Astrocyte (in vitro differentiated cells and primary cell): ENCODE measurements at regions not wholly inside any gene's neighbourhood (a gene's known extent, or its start where the extent isn't known, plus 50 kb on each side); places are given as distances from the start of the nearest gene placed in this dataset.

Experiments used
- DNase-seq: peaks from one replicate; pipeline ENCODE4 v3.0.0-alpha.2; 2010; ENCODE audit warnings: low read depth
- FAIRE-seq: peaks from 2 replicates; lab custom pipeline; 2011; peaks lifted over from hg19 to GRCh38; lab: Jason Lieb, UNC
- H2AFZ ChIP-seq: 2 replicates; pipeline ENCODE4 v1.6.0; 2012; ENCODE audit warnings: low read depth, low read length, inconsistent platforms
- H3K27ac ChIP-seq: 2 replicates; pipeline ENCODE4 v1.5.1; 2011; ENCODE audit warnings: low read depth, low read length, inconsistent platforms
- H3K27me3 ChIP-seq: 2 replicates; pipeline ENCODE4 v1.6.0; 2011; ENCODE audit warnings: low read length, inconsistent platforms; ENCODE audit not compliant: insufficient read depth
- H3K36me3 ChIP-seq: 2 replicates; pipeline ENCODE4 v1.5.1; 2011; ENCODE audit warnings: low read length, inconsistent platforms; ENCODE audit not compliant: insufficient read depth
- H3K4me1 ChIP-seq: 2 replicates; pipeline ENCODE4 v1.5.1; 2011; ENCODE audit warnings: low read length, inconsistent platforms; ENCODE audit not compliant: insufficient read depth
- H3K4me2 ChIP-seq: 2 replicates; pipeline ENCODE4 v1.6.0; 2012; ENCODE audit warnings: low read length, inconsistent platforms
- H3K4me3 ChIP-seq: 2 replicates; pipeline ENCODE4 v1.5.1; 2011; ENCODE audit warnings: low read depth, mild to moderate bottlenecking, low read length, inconsistent platforms; ENCODE audit not compliant: insufficient read depth
- H3K79me2 ChIP-seq: 2 replicates; pipeline ENCODE4 v1.6.0; 2012; ENCODE audit warnings: mild to moderate bottlenecking, low read length, inconsistent platforms; ENCODE audit not compliant: insufficient read depth
- H3K9ac ChIP-seq: 2 replicates; pipeline ENCODE4 v1.6.0; 2012; ENCODE audit warnings: mild to moderate bottlenecking, low read length, inconsistent platforms
- H3K9me3 ChIP-seq: 2 replicates; pipeline ENCODE4 v1.5.1; 2012; ENCODE audit warnings: low read depth, mild to moderate bottlenecking, low read length, inconsistent platforms; ENCODE audit not compliant: insufficient read depth
- H4K20me1 ChIP-seq: 2 replicates; pipeline ENCODE4 v1.6.0; 2012; ENCODE audit warnings: low read length, inconsistent platforms; ENCODE audit not compliant: insufficient read depth
- H3K27ac Mint-ChIP-seq: one replicate; pipeline ENCODE4 v1.8.0; 2021; ENCODE audit warnings: mild to moderate bottlenecking, mixed read lengths; ENCODE audit not compliant: unreplicated experiment
- H3K27me3 Mint-ChIP-seq: one replicate; pipeline ENCODE4 v1.8.0; 2021; ENCODE audit warnings: low read depth, mixed read lengths; ENCODE audit not compliant: unreplicated experiment
- H3K36me3 Mint-ChIP-seq: one replicate; pipeline ENCODE4 v1.8.0; 2021; ENCODE audit warnings: low read depth, mixed read lengths; ENCODE audit not compliant: unreplicated experiment
- H3K4me1 Mint-ChIP-seq: one replicate; pipeline ENCODE4 v1.8.0; 2021; ENCODE audit warnings: low read depth, mixed read lengths; ENCODE audit not compliant: unreplicated experiment
- H3K4me3 Mint-ChIP-seq: one replicate; pipeline ENCODE4 v1.8.0; 2021; ENCODE audit warnings: mild to moderate bottlenecking, moderate library complexity, mixed read lengths; ENCODE audit not compliant: unreplicated experiment
- H3K9me3 Mint-ChIP-seq: one replicate; pipeline ENCODE4 v1.8.0; 2021; ENCODE audit warnings: mild to moderate bottlenecking, mixed read lengths; ENCODE audit not compliant: unreplicated experiment
- EZH2 ChIP-seq: IDR thresholded peaks from 2 replicates; pipeline ENCODE4 v1.6.1; 2012; ENCODE audit warnings: mild to moderate bottlenecking, low read length, inconsistent platforms; ENCODE audit not compliant: insufficient read depth
- TF ChIP-seq, protein P1 (sequence below): IDR thresholded peaks from 2 replicates; pipeline ENCODE4 v1.5.1; 2011; ENCODE audit warnings: low read depth, mild to moderate bottlenecking, inconsistent platforms, low read length, moderate library complexity; ENCODE audit not compliant: insufficient read depth

DNA sequence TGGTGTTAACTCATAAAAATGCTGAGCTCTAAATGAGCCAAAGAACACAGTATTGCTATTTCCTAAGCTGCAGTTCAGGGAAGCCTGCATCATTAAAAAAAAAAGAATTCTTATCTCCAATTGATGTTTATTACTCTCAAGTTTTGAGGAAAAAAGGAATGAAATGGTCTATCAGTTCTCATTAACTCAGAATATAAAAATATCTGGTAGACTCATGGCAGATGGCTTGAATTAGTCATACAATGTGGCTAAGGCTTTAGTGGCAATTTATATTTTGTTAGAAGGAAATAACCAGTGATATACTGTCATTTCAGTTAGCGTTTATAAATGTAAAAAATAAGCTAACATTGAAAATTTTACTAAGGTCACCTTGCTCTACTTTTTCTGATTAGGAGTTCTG is 1403.4 kb upstream of the C9orf72 start:
- no peak overlapping the region for H3K4me3 ChIP-seq
- FAIRE-seq (no peak), DNase-seq (no peak)
- no peaks in the 10 kb centered on the region for H3K27me3 ChIP-seq
- no peaks in the 10 kb centered on the region for H3K79me2 ChIP-seq
- H4K20me1 ChIP-seq = no peaks in the 10 kb centered on the region
- no peaks in the 10 kb centered on the region for H3K9me3 ChIP-seq
- H3K4me3 Mint-ChIP-seq = no peak overlapping the region
- no peak overlapping the region for H2AFZ ChIP-seq
- TF ChIP-seq EZH2 = no peak
- TF ChIP-seq, protein P1, sequence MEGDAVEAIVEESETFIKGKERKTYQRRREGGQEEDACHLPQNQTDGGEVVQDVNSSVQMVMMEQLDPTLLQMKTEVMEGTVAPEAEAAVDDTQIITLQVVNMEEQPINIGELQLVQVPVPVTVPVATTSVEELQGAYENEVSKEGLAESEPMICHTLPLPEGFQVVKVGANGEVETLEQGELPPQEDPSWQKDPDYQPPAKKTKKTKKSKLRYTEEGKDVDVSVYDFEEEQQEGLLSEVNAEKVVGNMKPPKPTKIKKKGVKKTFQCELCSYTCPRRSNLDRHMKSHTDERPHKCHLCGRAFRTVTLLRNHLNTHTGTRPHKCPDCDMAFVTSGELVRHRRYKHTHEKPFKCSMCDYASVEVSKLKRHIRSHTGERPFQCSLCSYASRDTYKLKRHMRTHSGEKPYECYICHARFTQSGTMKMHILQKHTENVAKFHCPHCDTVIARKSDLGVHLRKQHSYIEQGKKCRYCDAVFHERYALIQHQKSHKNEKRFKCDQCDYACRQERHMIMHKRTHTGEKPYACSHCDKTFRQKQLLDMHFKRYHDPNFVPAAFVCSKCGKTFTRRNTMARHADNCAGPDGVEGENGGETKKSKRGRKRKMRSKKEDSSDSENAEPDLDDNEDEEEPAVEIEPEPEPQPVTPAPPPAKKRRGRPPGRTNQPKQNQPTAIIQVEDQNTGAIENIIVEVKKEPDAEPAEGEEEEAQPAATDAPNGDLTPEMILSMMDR = no peak
- no peaks in the 10 kb centered on the region for H3K27me3 Mint-ChIP-seq
- no peak overlapping the region for H3K4me2 ChIP-seq
- H3K27ac ChIP-seq = no peak overlapping the region
- H3K27ac Mint-ChIP-seq = no peak overlapping the region
- no peaks in the 10 kb centered on the region for H3K4me1 ChIP-seq
- H3K36me3 Mint-ChIP-seq = no peaks in the 10 kb centered on the region
- peaks cover 5% of the 10 kb centered on the region for H3K9me3 Mint-ChIP-seq
- no peak overlapping the region for H3K9ac ChIP-seq
- H3K4me1 Mint-ChIP-seq = no peaks in the 10 kb centered on the region
- no peaks in the 10 kb centered on the region for H3K36me3 ChIP-seq

DNA sequence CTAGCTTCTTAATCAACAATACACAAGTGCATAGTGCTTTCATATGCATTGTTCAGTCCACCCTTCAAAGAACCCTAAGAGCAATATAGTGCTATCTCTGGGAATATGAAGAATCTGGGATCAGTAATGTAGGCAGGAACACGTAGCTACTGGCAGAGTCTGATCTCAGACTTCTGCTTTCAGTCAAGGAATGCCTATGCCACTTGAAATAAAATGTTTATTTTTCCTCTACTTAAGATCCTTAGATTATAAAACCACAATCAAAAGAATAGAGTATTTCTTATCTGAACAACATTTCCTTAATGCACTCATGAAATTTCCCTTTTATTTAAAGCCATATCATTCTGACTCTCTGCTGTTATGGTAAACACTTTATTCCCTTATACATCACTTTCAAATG is 1407.8 kb upstream of the C9orf72 start:
- Histone ChIP-seq H3K4me2 (no peak overlapping the region), H4K20me1 (no peaks in the 10 kb centered on the region), H3K27me3 (no peaks in the 10 kb centered on the region), H3K36me3 (no peaks in the 10 kb centered on the region), H3K9me3 (no peaks in the 10 kb centered on the region), H3K27ac (no peak overlapping the region), H3K4me1 (no peaks in the 10 kb centered on the region), H3K4me3 (no peak overlapping the region), H3K9ac (no peak overlapping the region), H3K79me2 (no peaks in the 10 kb centered on the region), H2AFZ (no peak overlapping the region)
- no peaks in the 10 kb centered on the region for H3K4me1 Mint-ChIP-seq
- no peak overlapping the region for H3K27ac Mint-ChIP-seq
- TF ChIP-seq, protein P1 = no peak
- no peak for TF ChIP-seq EZH2
- FAIRE-seq (no peak), DNase-seq (no peak)
- H3K36me3 Mint-ChIP-seq = no peaks in the 10 kb centered on the region
- no peak overlapping the region for H3K4me3 Mint-ChIP-seq
- H3K9me3 Mint-ChIP-seq = peaks cover 2% of the 10 kb centered on the region
- H3K27me3 Mint-ChIP-seq = no peaks in the 10 kb centered on the region

DNA sequence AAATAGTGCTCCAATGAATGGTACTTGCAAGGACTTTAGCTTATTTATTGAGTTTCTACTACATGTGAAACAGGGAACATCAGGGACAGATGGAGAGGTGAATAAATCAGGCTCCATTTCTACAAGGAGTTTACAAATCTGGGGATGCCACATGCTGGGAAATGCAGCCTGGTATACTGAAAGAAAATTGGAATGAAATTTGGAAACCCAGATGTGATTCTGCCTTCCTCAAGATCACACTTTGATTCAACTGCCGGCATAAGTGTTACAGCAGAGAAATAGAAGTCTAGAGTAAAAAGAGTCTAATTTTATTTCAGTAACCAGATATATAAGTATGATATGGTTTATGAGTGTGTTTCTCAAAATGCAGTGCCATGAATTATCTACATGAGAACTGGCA is 1408.4 kb upstream of the C9orf72 start:
- no peak for FAIRE-seq

More for the DNA sequence above, 1408.4 kb upstream of the C9orf72 start:
- Mint-ChIP-seq H3K27me3 (no peaks in the 10 kb centered on the region), H3K9me3 (peaks cover 2% of the 10 kb centered on the region), H3K4me1 (no peaks in the 10 kb centered on the region), H3K27ac (no peak overlapping the region), H3K36me3 (no peaks in the 10 kb centered on the region), H3K4me3 (no peak overlapping the region)
- H3K9ac ChIP-seq = no peak overlapping the region
- no peaks in the 10 kb centered on the region for H3K4me1 ChIP-seq
- no peak overlapping the region for H3K27ac ChIP-seq
- H4K20me1 ChIP-seq = no peaks in the 10 kb centered on the region
- no peak for DNase-seq
- no peaks in the 10 kb centered on the region for H3K9me3 ChIP-seq
- H3K27me3 ChIP-seq = no peaks in the 10 kb centered on the region
- no peak for TF ChIP-seq EZH2
- TF ChIP-seq, protein P1 = no peak
- H3K4me2 ChIP-seq = no peak overlapping the region
- H3K4me3 ChIP-seq = no peak overlapping the region
- H2AFZ ChIP-seq = no peak overlapping the region
- no peaks in the 10 kb centered on the region for H3K79me2 ChIP-seq
- H3K36me3 ChIP-seq = no peaks in the 10 kb centered on the region
